Loucy (cell line): ENCODE measurements at regions not wholly inside any gene's neighbourhood (a gene's known extent, or its start where the extent isn't known, plus 50 kb on each side); places are given as distances from the start of the nearest gene placed in this dataset.

Source experiments
- H2AFZ ChIP-seq: fragments of 200-600 bp; sonication (generic); 2 replicates; pipeline ENCODE4 v1.6.0; 2016; ENCODE audit warnings: antibody characterized with exemption, mild to moderate bottlenecking, low read length, moderate library complexity
- H3F3A ChIP-seq: fragments of 200-600 bp; 2 replicates; pipeline ENCODE4 v1.6.0; 2016; ENCODE audit warnings: antibody characterized with exemption, low read depth, mild to moderate bottlenecking
- H3K27me3 ChIP-seq: fragments of 200-600 bp; sonication (generic); 2 replicates; pipeline ENCODE4 v1.6.1; 2014; ENCODE audit warnings: low read length, mild to moderate bottlenecking; ENCODE audit not compliant: insufficient read depth, poor library complexity, severe bottlenecking
- H3K36me3 ChIP-seq: fragments of 200-600 bp; sonication (generic); 2 replicates; pipeline ENCODE4 v1.6.1; 2016; ENCODE audit warnings: low read length; ENCODE audit not compliant: insufficient read depth
- H3K4me1 ChIP-seq: fragments of 200-600 bp; sonication (generic); 2 replicates; pipeline ENCODE4 v1.5.1; 2014; ENCODE audit warnings: low read length, mild to moderate bottlenecking; ENCODE audit not compliant: insufficient read depth, poor library complexity, severe bottlenecking
- H3K4me2 ChIP-seq: fragments of 200-600 bp; sonication (generic); 2 replicates; pipeline ENCODE4 v1.6.0; 2014; ENCODE audit warnings: antibody characterized with exemption, low read length, low read depth, mild to moderate bottlenecking; ENCODE audit not compliant: poor library complexity, severe bottlenecking
- H3K4me3 ChIP-seq: fragments of 200-600 bp; sonication (generic); 2 replicates; pipeline ENCODE4 v1.5.1; 2014; ENCODE audit warnings: low read length, mild to moderate bottlenecking, mixed read lengths; ENCODE audit not compliant: poor library complexity, severe bottlenecking
- H3K79me2 ChIP-seq: fragments of 200-600 bp; sonication (generic); 2 replicates; pipeline ENCODE4 v1.6.1; 2014; ENCODE audit warnings: low read length; ENCODE audit not compliant: insufficient read depth
- H3K9ac ChIP-seq: fragments of 200-600 bp; sonication (generic); 2 replicates; pipeline ENCODE4 v1.6.0; 2014; ENCODE audit warnings: mild to moderate bottlenecking, low read depth, low read length, moderate library complexity; ENCODE audit not compliant: poor library complexity, severe bottlenecking
- H3K9me2 ChIP-seq: fragments of 200-600 bp; sonication (generic); replicated peaks from 2 replicates; pipeline ENCODE4 v1.6.1; 2016; ENCODE audit warnings: low read depth, low read length, mixed read lengths
- H3K9me3 ChIP-seq: fragments of 200-600 bp; sonication (generic); 2 replicates; pipeline ENCODE4 v1.6.1; 2014; ENCODE audit warnings: mild to moderate bottlenecking, antibody characterized with exemption, low read length, low read depth; ENCODE audit not compliant: insufficient read depth
- H4K20me1 ChIP-seq: fragments of 200-600 bp; sonication (generic); 2 replicates; pipeline ENCODE4 v1.6.0; 2014; ENCODE audit warnings: antibody characterized with exemption, low read length, mild to moderate bottlenecking; ENCODE audit not compliant: insufficient read depth, poor library complexity, severe bottlenecking
- CTCF ChIP-seq: fragments of 200-600 bp; sonication (generic); conservative IDR thresholded peaks from 2 replicates; pipeline ENCODE4 v1.5.1; 2014; ENCODE audit warnings: mild to moderate bottlenecking, antibody characterized with exemption, low read length
- EZH2phosphoT487 ChIP-seq: fragments of 200-600 bp; IDR thresholded peaks from 2 replicates; pipeline ENCODE4 v1.6.1; 2018; ENCODE audit warnings: antibody characterized with exemption, mild to moderate bottlenecking, moderate library complexity, borderline replicate concordance

GRCh38 chr6:21505574-21505990 is 88.0 kb upstream of the SOX4 start:
- Histone ChIP-seq H3K27me3 (no peaks in the 10 kb centered on the region), H3K9me3 (no peaks in the 10 kb centered on the region)

GRCh38 chr6:21506126-21506525 is 87.4 kb upstream of the SOX4 start:
- Histone ChIP-seq H3K27me3 (no peaks in the 10 kb centered on the region), H3F3A (no peaks in the 10 kb centered on the region), H2AFZ (no peak overlapping the region), H3K36me3 (no peaks in the 10 kb centered on the region), H3K79me2 (no peaks in the 10 kb centered on the region), H3K9me2 (no peaks in the 10 kb centered on the region), H3K9ac (no peak overlapping the region), H4K20me1 (no peaks in the 10 kb centered on the region), H3K4me3 (no peak overlapping the region), H3K9me3 (no peaks in the 10 kb centered on the region), H3K4me1 (peaks cover 14% of the 10 kb centered on the region), H3K4me2 (no peak overlapping the region)
- no peak for TF ChIP-seq EZH2phosphoT487
- no peak for TF ChIP-seq CTCF

More at GRCh38 chr6:21505574-21505990, 88.0 kb upstream of the SOX4 start:
- Histone ChIP-seq H3K9me2 (no peaks in the 10 kb centered on the region), H3F3A (no peaks in the 10 kb centered on the region), H4K20me1 (no peaks in the 10 kb centered on the region), H3K4me3 (no peak overlapping the region), H3K9ac (no peak overlapping the region), H3K4me1 (peaks cover 20% of the 10 kb centered on the region), H3K79me2 (no peaks in the 10 kb centered on the region), H3K4me2 (no peak overlapping the region), H3K36me3 (no peaks in the 10 kb centered on the region), H2AFZ (no peak overlapping the region)
- no peak for TF ChIP-seq EZH2phosphoT487
- no peak for TF ChIP-seq CTCF

- Histone ChIP-seq H3K9me3 (no peaks in the 10 kb centered on the region), H2AFZ (no peak overlapping the region; the same call in 1 of the 2 replicates)
These were observed 85.7 kb upstream of the SOX4 start for GRCh38 chr6:21507811-21508210.

More at GRCh38 chr6:21507811-21508210, 85.7 kb upstream of the SOX4 start:
- Histone ChIP-seq H3K4me1 (no peaks in the 10 kb centered on the region), H3K36me3 (no peaks in the 10 kb centered on the region), H3F3A (no peaks in the 10 kb centered on the region), H4K20me1 (no peaks in the 10 kb centered on the region), H3K9ac (no peak overlapping the region), H3K27me3 (no peaks in the 10 kb centered on the region), H3K79me2 (no peaks in the 10 kb centered on the region), H3K4me3 (no peak overlapping the region), H3K9me2 (no peaks in the 10 kb centered on the region), H3K4me2 (no peak overlapping the region)
- TF ChIP-seq CTCF (no peak), EZH2phosphoT487 (no peak)
